ENCODE measurements at regions not wholly inside any gene's neighbourhood (a gene's known extent, or its start where the extent isn't known, plus 50 kb on each side); places are given as distances from the start of the nearest gene placed in this dataset.

- ATAC-seq: no peak
- POLR2A ChIA-PET: no interaction called here
Observed at GRCh38 chr7:91566402-91566732, 302.1 kb downstream of the FZD1 start.

More at GRCh38 chr7:91566402-91566732, 302.1 kb downstream of the FZD1 start:
- Histone ChIP-seq H3K79me2 (ENCODE audit: insufficient read depth, low read length) (no peaks in the 10 kb centered on the region), H3K9ac (ENCODE audit: insufficient read depth, low read depth, low read length) (no peak overlapping the region; the same call in 1 of the 2 replicates), H2AFZ (ENCODE audit: low read length) (no peak overlapping the region), H4K20me1 (ENCODE audit: insufficient read depth, low read length) (no peaks in the 10 kb centered on the region), H3K27me3 (ENCODE audit: control insufficient read depth in 1 of 2, insufficient read depth in 2 of 2, low read length in 2 of 2) (no peaks in the 10 kb centered on the region), H3K4me2 (ENCODE audit: low read depth, low read length) (peak overlapping the region; percentile 79), H3K4me1 (ENCODE audit: insufficient read depth, low read length) (peaks cover 63% of the 10 kb centered on the region), H3K36me3 (replicated peaks in 1 of 2; ENCODE audit: control insufficient read depth in 1 of 2, insufficient read depth in 2 of 2, low read length in 2 of 2) (no peaks in the 10 kb centered on the region), H3K27ac (ENCODE audit: extremely low read length, insufficient read depth, low read length) (peak overlapping the region; percentile 68), H3K9me3 (ENCODE audit: low read length) (no peaks in the 10 kb centered on the region), H3K4me3 (replicated peaks in 1 of 3; ENCODE audit: insufficient read depth in 1 of 3, low read depth in 2 of 3, low read length in 3 of 3) (peak overlapping the region in 2 of 3 experiments; percentile 28 to 55; a peak in 1 of 6 replicates)
- intact Hi-C loops (cut with micrococcal nuclease; ENCODE audit: unreplicated experiment) (loop anchor here (10.0 kb wide), 1 partner anchor 302 kb away; the partner anchor contains the start of gene FZD1), in situ Hi-C loops (cut with HindIII; ENCODE audit: extremely low pct_ligation_motif_present, low pct_unique_long_range_greater_than_20kb) (no loop called here)
- WGBS (ENCODE audit: low lambda C conversion rate): 63% methylated on average over 3 of the region's 3 CpGs
- TF ChIP-seq GABPA (IDR thresholded peaks at IDR 0.05; ENCODE audit: low read depth, low read length) (no peak), GABPA (CRISPR knock-in tag; IDR thresholded peaks at IDR 0.05; ENCODE audit: low read depth) (no peak), MNT (IDR thresholded peaks at IDR 0.05) (peak; percentile 53), HBP1 (CRISPR knock-in tag; IDR thresholded peaks at IDR 0.05; ENCODE audit: low read depth) (no peak)
- CTCF ChIA-PET (ENCODE audit: low intra/inter-chr PET ratio, low total read pairs): no interaction called here
- DNase-seq (ENCODE audit: low spot score): no peak
- FAIRE-seq: no peak
- BruUV-seq (replicated peaks): no TSS peak

Data from HepG2 (cell line).